K562 (cell line): ENCODE measurements at regions not wholly inside any gene's neighbourhood (a gene's known extent, or its start where the extent isn't known, plus 50 kb on each side); places are given as distances from the start of the nearest gene placed in this dataset.

Source experiments
- ATAC-seq: fragments of 200-7000 bp; cut with Tn5 transposase; 3 replicates; pipeline ENCODE4 v1.9.1; 2020; ENCODE audit warnings: moderate library complexity
- BruUV-seq: library from RNA; stranded (reverse); fragments of 400-500 nt; replicated peaks from 2 replicates; lab custom pipeline; 2021; lab: Mats Ljungman, UMichigan
- CTCF ChIA-PET: fragments of 300-600 bp; formaldehyde crosslinking; extraction: SDS; loops from one replicate; lab custom pipeline; 2021; ENCODE audit warnings: low intra/inter-chr PET ratio; lab: Yijun Ruan, JAX
- POLR2A ChIA-PET: fragments of 300-600, 350-650 bp; sonication (Branson Sonifier 250); formaldehyde crosslinking; extraction: SDS; loops from one replicate; lab custom pipeline; 2021; ENCODE audit warnings: antibody characterized with exemption, inconsistent platforms; lab: Yijun Ruan, JAX
- DNase-seq, 4 experiments: peaks; one replicate each; pipeline versions ENCODE4 v3.0.0 to v3.0.0-alpha.2; 2011 to 2018; ENCODE audit warnings: low spot score in 3 of 4, mixed read lengths in 3 of 4; ENCODE audit errors: extremely low read depth in 1 of 4
- FAIRE-seq: peaks from 2 replicates; lab custom pipeline; 2011; peaks lifted over from hg19 to GRCh38; lab: Jason Lieb, UNC
- H2AFZ ChIP-seq: 2 replicates; pipeline ENCODE4 v1.6.0; 2011; ENCODE audit warnings: low read depth, low read length, control low read depth, inconsistent platforms
- H3K27ac ChIP-seq: fragments of 200-600 bp; 3 replicates; pipeline ENCODE4 v1.8.0; 2011; ENCODE audit warnings: low read depth, mild to moderate bottlenecking, control low read depth, inconsistent platforms, low read length, moderate library complexity, mixed read lengths; ENCODE audit errors: extremely low read depth
- H3K27me3 ChIP-seq, 2 experiments: fragments of 300-600 bp in 1 of 2; 2 replicates in 1 of 2; 3 replicates in 1 of 2; pipeline versions ENCODE4 v1.6.0 to v1.8.0; 2011; ENCODE audit warnings: inconsistent platforms in 2 of 2, low read length in 2 of 2, mild to moderate bottlenecking in 1 of 2, mixed read lengths in 1 of 2, moderate library complexity in 1 of 2; ENCODE audit not compliant: control insufficient read depth in 2 of 2, insufficient read depth in 2 of 2
- H3K36me3 ChIP-seq: fragments of 300-600 bp; 3 replicates; pipeline ENCODE4 v1.8.0; 2011; ENCODE audit warnings: mild to moderate bottlenecking, low read length, inconsistent platforms; ENCODE audit not compliant: control insufficient read depth, insufficient read depth
- H3K4me1 ChIP-seq, 2 experiments: fragments of 200-600 bp in 1 of 2; replicated peaks in 1 of 2; 2 replicates in 1 of 2; 3 replicates in 1 of 2; pipeline versions ENCODE4 v1.5.1 to v1.8.0; 2011; ENCODE audit warnings: inconsistent platforms in 2 of 2, low read length in 2 of 2, mild to moderate bottlenecking in 1 of 2, mixed read lengths in 1 of 2, moderate library complexity in 1 of 2; ENCODE audit not compliant: control insufficient read depth in 2 of 2, insufficient read depth in 2 of 2
- H3K4me2 ChIP-seq: 2 replicates; pipeline ENCODE4 v1.6.1; 2011; ENCODE audit warnings: low read length, control low read depth, inconsistent platforms, mixed read lengths; ENCODE audit not compliant: insufficient read depth
- H3K4me3 ChIP-seq: fragments of 200-600 bp; sonication (generic), shearing (Covaris generic); 2 replicates; pipeline ENCODE4 v1.5.1; 2016; ENCODE audit warnings: control low read depth, inconsistent platforms
- H3K79me2 ChIP-seq: fragments of 200-600 bp; 3 replicates; pipeline ENCODE4 v1.8.0; 2011; ENCODE audit warnings: low read length, inconsistent platforms; ENCODE audit not compliant: control insufficient read depth, insufficient read depth
- H3K9ac ChIP-seq, 2 experiments: 2 replicates each; pipeline versions ENCODE4 v1.6.0 to v1.6.1; 2011; ENCODE audit warnings: low read depth in 2 of 2, low read length in 2 of 2, control low read depth in 1 of 2, inconsistent platforms in 1 of 2, mild to moderate bottlenecking in 1 of 2, mixed read lengths in 1 of 2; ENCODE audit not compliant: insufficient read depth in 1 of 2
- H3K9me1 ChIP-seq: one replicate; pipeline ENCODE4 v1.6.0; 2011; ENCODE audit warnings: inconsistent platforms, mild to moderate bottlenecking, low read length, moderate library complexity; ENCODE audit not compliant: control insufficient read depth, insufficient read depth
- H3K9me3 ChIP-seq: replicated peaks from 2 replicates; pipeline ENCODE4 v1.5.1; 2011; ENCODE audit warnings: low read depth, low read length, inconsistent platforms; ENCODE audit not compliant: control insufficient read depth, insufficient read depth
- H4K20me1 ChIP-seq: replicated peaks from 2 replicates; pipeline ENCODE4 v1.6.1; 2011; ENCODE audit warnings: low read length, inconsistent platforms, mixed read lengths; ENCODE audit not compliant: control insufficient read depth, insufficient read depth
- HEY1 ChIP-seq: fragments of 250-450 bp; sonication (Bioruptor Pico); IDR thresholded peaks from 2 replicates; pipeline ENCODE4 v1.5.0; 2020; ENCODE audit warnings: mild to moderate bottlenecking, moderate library complexity, borderline replicate concordance
- KAT8 ChIP-seq: fragments of 450-650 bp; IDR thresholded peaks from 2 replicates; pipeline ENCODE4 v1.6.1; 2016; ENCODE audit warnings: low read depth, mild to moderate bottlenecking
- NR2C1 ChIP-seq, 2 experiments: fragments of 450-650 bp; IDR thresholded peaks; 2 replicates each; pipeline ENCODE4 v1.6.1; 2017; ENCODE audit warnings: mild to moderate bottlenecking in 2 of 2, antibody characterized with exemption in 1 of 2, inconsistent platforms in 1 of 2, missing compliant biosample characterization in 1 of 2, missing genetic modification characterization in 1 of 2
- NR3C1 ChIP-seq: sonication (generic); formaldehyde crosslinking; IDR thresholded peaks from 2 replicates; pipeline ENCODE4 v1.8.1; 2022; ENCODE audit warnings: missing genetic modification reagents
- SAFB2 ChIP-seq: fragments of 200-400 bp; formaldehyde crosslinking; IDR thresholded peaks from 2 replicates; pipeline ENCODE4 v1.6.1; 2018; ENCODE audit warnings: borderline replicate concordance, low read length, low read depth, moderate library complexity; ENCODE audit not compliant: severe bottlenecking
- TEAD4 ChIP-seq, 2 experiments: sonication (generic) in 1 of 2; formaldehyde crosslinking in 1 of 2; IDR thresholded peaks; 2 replicates each; pipeline versions ENCODE4 v1.6.1 to v1.8.0; 2012 to 2022; ENCODE audit warnings: borderline replicate concordance in 1 of 2, inconsistent platforms in 1 of 2, low read length in 1 of 2, mild to moderate bottlenecking in 1 of 2, missing genetic modification reagents in 1 of 2
- ZNF717 ChIP-seq: fragments of 250-450 bp; sonication (Bioruptor Pico); IDR thresholded peaks from 2 replicates; pipeline ENCODE4 v1.5.0; 2021
- ZSCAN32 ChIP-seq: fragments of 450-650 bp; formaldehyde crosslinking; IDR thresholded peaks from 2 replicates; pipeline ENCODE4 v1.4.0; 2020; ENCODE audit warnings: mild to moderate bottlenecking, moderate library complexity
- WGBS: fragments of 100-300 bp; shearing (Covaris generic); methylation state at CpG from one replicate; pipeline ENCODE4 v1.1.6; 2016; ENCODE audit warnings: low coverage, mixed read lengths; ENCODE audit not compliant: insufficient coverage; ENCODE audit errors: missing lambda C conversion rate; 5-methylcytosine and 5-hydroxymethylcytosine counted together
- in situ Hi-C: fragments of 300-500 bp; cut with MboI; formaldehyde crosslinking; loops from 4 replicates; pipeline ENCODE4 v1.15.0; 2018; ENCODE audit warnings: inconsistent platforms, mixed read lengths
- intact Hi-C: fragments of 100-400 bp; cut with micrococcal nuclease; formaldehyde crosslinking; loops from 2 replicates; pipeline ENCODE4 v1.14.2; 2022
- TF ChIP-seq, protein P1 (sequence below): sonication (generic); formaldehyde crosslinking; IDR thresholded peaks from 2 replicates; pipeline ENCODE4 v1.8.0; 2022; ENCODE audit warnings: mild to moderate bottlenecking, missing genetic modification reagents, borderline replicate concordance

DNA sequence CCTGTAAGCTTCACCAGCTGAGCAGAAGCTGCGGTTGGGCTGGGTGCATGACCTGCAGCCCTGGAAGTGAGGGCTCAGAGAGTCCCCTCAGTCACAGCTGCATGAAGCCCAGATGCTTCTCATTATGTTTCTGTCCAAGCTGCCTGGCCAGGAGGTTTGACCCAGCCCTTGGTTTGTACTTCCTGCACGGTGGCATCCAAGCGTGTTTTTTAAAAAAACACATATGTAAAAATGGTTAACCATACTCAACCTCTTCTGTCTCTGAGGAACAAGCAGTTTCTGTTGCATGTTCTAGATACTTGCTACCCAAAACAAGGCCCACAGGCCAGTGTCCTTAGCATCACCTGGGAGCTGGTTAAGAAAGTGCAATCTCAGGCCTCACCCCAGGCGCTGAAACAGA, 76.0 kb upstream of the ATP10A start:
- ChIA-PET CTCF (no interaction called here), POLR2A (no interaction called here)
- BruUV-seq: no TSS peak
- no peaks in the 10 kb centered on the region for H3K79me2 ChIP-seq
- no peaks in the 10 kb centered on the region for H3K27me3 ChIP-seq
- FAIRE-seq (no peak), DNase-seq (no peak), ATAC-seq (no peak)
- H3K4me3 ChIP-seq: no peak overlapping the region
- no peak overlapping the region for H3K4me2 ChIP-seq
- no peak overlapping the region for H2AFZ ChIP-seq
- H3K9me3 ChIP-seq: no peaks in the 10 kb centered on the region
- in situ Hi-C loops (no loop called here), intact Hi-C loops (loop anchor here (10.0 kb wide), 1 partner anchor 244 kb away; no protein-coding TSS in a partner anchor)
- WGBS: 0% methylated on average over 4 of the region's 4 CpGs
- no peaks in the 10 kb centered on the region for H3K9me1 ChIP-seq
- TF ChIP-seq HEY1 (CRISPR knock-in tag) (no peak), NR3C1 (CRISPR knock-in tag) (no peak), SAFB2 (no peak), ZSCAN32 (CRISPR knock-in tag) (no peak), ZNF717 (CRISPR knock-in tag) (no peak), TEAD4 (IDR thresholded peaks at IDR 0.05; ENCODE audit: low read length) (no peak), TEAD4 (CRISPR knock-in tag; IDR thresholded peaks at IDR 0.05; ENCODE audit: borderline replicate concordance) (no peak), KAT8 (no peak), NR2C1 (IDR thresholded peaks at IDR 0.05) (no peak), NR2C1 (tag; IDR thresholded peaks at IDR 0.05) (no peak)
- TF ChIP-seq, protein P1, sequence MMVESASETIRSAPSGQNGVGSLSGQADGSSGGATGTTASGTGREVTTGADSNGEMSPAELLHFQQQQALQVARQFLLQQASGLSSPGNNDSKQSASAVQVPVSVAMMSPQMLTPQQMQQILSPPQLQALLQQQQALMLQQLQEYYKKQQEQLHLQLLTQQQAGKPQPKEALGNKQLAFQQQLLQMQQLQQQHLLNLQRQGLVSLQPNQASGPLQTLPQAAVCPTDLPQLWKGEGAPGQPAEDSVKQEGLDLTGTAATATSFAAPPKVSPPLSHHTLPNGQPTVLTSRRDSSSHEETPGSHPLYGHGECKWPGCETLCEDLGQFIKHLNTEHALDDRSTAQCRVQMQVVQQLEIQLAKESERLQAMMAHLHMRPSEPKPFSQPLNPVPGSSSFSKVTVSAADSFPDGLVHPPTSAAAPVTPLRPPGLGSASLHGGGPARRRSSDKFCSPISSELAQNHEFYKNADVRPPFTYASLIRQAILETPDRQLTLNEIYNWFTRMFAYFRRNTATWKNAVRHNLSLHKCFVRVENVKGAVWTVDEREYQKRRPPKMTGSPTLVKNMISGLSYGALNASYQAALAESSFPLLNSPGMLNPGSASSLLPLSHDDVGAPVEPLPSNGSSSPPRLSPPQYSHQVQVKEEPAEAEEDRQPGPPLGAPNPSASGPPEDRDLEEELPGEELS (CRISPR knock-in tag): no peak
- H4K20me1 ChIP-seq: no peaks in the 10 kb centered on the region
- no peak overlapping the region for H3K27ac ChIP-seq
- H3K9ac ChIP-seq: no peak overlapping the region
- peaks cover 0 to under 1% of the 10 kb centered on the region in 2 experiments; a peak in 2 of 5 replicates for H3K4me1 ChIP-seq
- H3K36me3 ChIP-seq: no peaks in the 10 kb centered on the region
